ENCODE measurements at regions not wholly inside any gene's neighbourhood (a gene's known extent, or its start where the extent isn't known, plus 50 kb on each side); places are given as distances from the start of the nearest gene placed in this dataset.

DNA sequence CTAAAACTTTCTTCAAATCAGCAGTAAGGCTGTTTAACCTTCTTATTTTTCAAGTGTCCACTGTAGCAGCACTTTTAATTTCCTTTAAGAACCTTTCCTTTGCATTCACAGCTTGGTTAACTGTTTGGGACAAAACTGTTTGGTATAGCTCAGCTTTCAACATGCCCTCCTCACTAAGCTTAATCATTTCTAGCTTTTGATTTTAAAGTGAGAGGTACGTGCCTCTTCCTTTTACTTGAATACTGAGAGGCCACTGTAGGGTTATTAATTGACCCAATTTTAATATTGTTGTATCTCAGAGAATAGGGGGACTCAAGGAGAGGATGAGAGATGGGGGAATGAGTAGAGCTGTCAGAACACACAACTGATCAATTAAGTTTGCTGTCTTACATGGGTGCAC, 129.5 kb upstream of the MMS22L start:
- no peak overlapping the region for H3K27ac ChIP-seq (ENCODE audit: low read depth, low read length)
- no peaks in the 10 kb centered on the region for H3K36me3 ChIP-seq (ENCODE audit: control insufficient read depth in 2 of 4, insufficient read depth in 4 of 4, low read length in 3 of 4)
- H3K4me2 ChIP-seq (ENCODE audit: insufficient read depth in 1 of 2, low read depth in 2 of 2, low read length in 2 of 2) = no peak overlapping the region
- H3K27me3 ChIP-seq (replicated peaks in 1 of 4; ENCODE audit: control insufficient read depth in 3 of 4, extremely low read depth in 1 of 4, insufficient read depth in 3 of 4, low read length in 3 of 4) = no peaks in the 10 kb centered on the region
- H3K18ac ChIP-seq (ENCODE audit: extremely low read depth, low read length) = no peak overlapping the region
- peaks cover 0 to 2% (median 0%) of the 10 kb centered on the region in 4 experiments; a peak in 2 of 7 replicates for H3K4me1 ChIP-seq (replicated peaks in 1 of 4; ENCODE audit: control insufficient read depth in 3 of 4, insufficient read depth in 4 of 4, low read length in 3 of 4)
- TF ChIP-seq TAF1 (IDR thresholded peaks at IDR 0.05; ENCODE audit: low read depth, low read length) = no peak
- TF ChIP-seq GTF2F1 (IDR thresholded peaks at IDR 0.05; ENCODE audit: borderline replicate concordance, low read depth, low read length) = no peak
- no peak for TF ChIP-seq PHF8 (conservative IDR thresholded peaks at IDR 0.05; ENCODE audit: low read depth, low read length)
- TF ChIP-seq CREB1 (IDR thresholded peaks at IDR 0.05) = no peak
- TF ChIP-seq CHD1 (IDR thresholded peaks at IDR 0.05; ENCODE audit: low read depth, low read length) = no peak
- TF ChIP-seq, protein P1, sequence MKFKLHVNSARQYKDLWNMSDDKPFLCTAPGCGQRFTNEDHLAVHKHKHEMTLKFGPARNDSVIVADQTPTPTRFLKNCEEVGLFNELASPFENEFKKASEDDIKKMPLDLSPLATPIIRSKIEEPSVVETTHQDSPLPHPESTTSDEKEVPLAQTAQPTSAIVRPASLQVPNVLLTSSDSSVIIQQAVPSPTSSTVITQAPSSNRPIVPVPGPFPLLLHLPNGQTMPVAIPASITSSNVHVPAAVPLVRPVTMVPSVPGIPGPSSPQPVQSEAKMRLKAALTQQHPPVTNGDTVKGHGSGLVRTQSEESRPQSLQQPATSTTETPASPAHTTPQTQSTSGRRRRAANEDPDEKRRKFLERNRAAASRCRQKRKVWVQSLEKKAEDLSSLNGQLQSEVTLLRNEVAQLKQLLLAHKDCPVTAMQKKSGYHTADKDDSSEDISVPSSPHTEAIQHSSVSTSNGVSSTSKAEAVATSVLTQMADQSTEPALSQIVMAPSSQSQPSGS (IDR thresholded peaks at IDR 0.05; ENCODE audit: low read length) = no peak
- no peak for TF ChIP-seq GABPA (IDR thresholded peaks at IDR 0.05; ENCODE audit: borderline replicate concordance, insufficient read depth, low read length)
- no peak for TF ChIP-seq KDM1A (IDR thresholded peaks at IDR 0.05; ENCODE audit: borderline replicate concordance, low read length)
- CTCF ChIA-PET (ENCODE audit: partially characterized antibody) = interaction anchor here (1.2 to 1.5 kb wide), 3 partner anchors 12 to 197 kb away, joined by 3 to 4 read pairs (median 3); no protein-coding TSS in a partner anchor
- 82% methylated on average over 1 of the region's 1 CpG; no CpG with 5 or more reads in 1 of the 2 experiments for WGBS, 2 experiments (ENCODE audit: extremely low coverage in 1 of 2, insufficient coverage in 1 of 2, insufficient read length in 1 of 2, insufficient replicate concordance in 2 of 2, low coverage in 1 of 2, low lambda C conversion rate in 2 of 2, missing lambda C conversion rate in 1 of 2)
- H2AFZ ChIP-seq (ENCODE audit: low read length) = no peak overlapping the region
- H2BK5ac ChIP-seq (ENCODE audit: low read depth, low read length) = no peak overlapping the region
- H4K8ac ChIP-seq (ENCODE audit: extremely low read depth, insufficient read depth, low read length) = no peak overlapping the region
- H3K4me3 ChIP-seq (ENCODE audit: extremely low read depth in 1 of 4, insufficient read depth in 2 of 4, low read depth in 3 of 4, low read length in 4 of 4) = no peak overlapping the region
- H2AK5ac ChIP-seq (ENCODE audit: low read depth, low read length) = no peak overlapping the region
- H3K9ac ChIP-seq (replicated peaks in 1 of 4; ENCODE audit: extremely low read depth in 1 of 4, low read depth in 3 of 4, low read length in 3 of 4) = no peak overlapping the region
- no peaks in the 10 kb centered on the region for H3K79me2 ChIP-seq (ENCODE audit: control insufficient read depth in 1 of 2, insufficient read depth in 2 of 2, low read length in 2 of 2)
- H3K9me3 ChIP-seq (ENCODE audit: insufficient read depth in 2 of 2, low read depth in 1 of 2, low read length in 1 of 2) = no peaks in the 10 kb centered on the region
- H3K23me2 ChIP-seq (ENCODE audit: low read depth, low read length) = no peaks in the 10 kb centered on the region
- H3K14ac ChIP-seq (ENCODE audit: insufficient read length) = no peak overlapping the region
- no peak overlapping the region for H3K4ac ChIP-seq (replicated peaks; ENCODE audit: insufficient read length, low read depth, low read length)
- no peak overlapping the region for H2BK20ac ChIP-seq (ENCODE audit: low read length)
- no peak overlapping the region for H2BK12ac ChIP-seq (ENCODE audit: low read depth, low read length)
- no peak overlapping the region for H3K23ac ChIP-seq (ENCODE audit: insufficient read length)
- no peak overlapping the region for H3K56ac ChIP-seq (replicated peaks; ENCODE audit: insufficient read length, low read depth, low read length)
- no peaks in the 10 kb centered on the region for H4K20me1 ChIP-seq (replicated peaks in 1 of 2; ENCODE audit: control insufficient read depth in 1 of 2, insufficient read depth in 2 of 2, low read length in 2 of 2)
- no peak for DNase-seq (ENCODE audit: low read depth in 1 of 2, low spot score in 2 of 2)
- no peak for FAIRE-seq
- POLR2A ChIA-PET (ENCODE audit: partially characterized antibody) = interaction anchor here (0.6 kb wide), 1 partner anchor 30 kb away, joined by 4 read pairs; no protein-coding TSS in a partner anchor
- H2BK120ac ChIP-seq (replicated peaks; ENCODE audit: low read depth, low read length) = no peak overlapping the region
- H4K91ac ChIP-seq (replicated peaks; ENCODE audit: insufficient read length, low read length) = no peak overlapping the region
- no peak overlapping the region for H4K5ac ChIP-seq (ENCODE audit: insufficient read length, low read depth, low read length)
- no peaks in the 10 kb centered on the region for H3K79me1 ChIP-seq (ENCODE audit: low read depth, low read length)
- H2BK15ac ChIP-seq (ENCODE audit: low read length) = no peak overlapping the region
